COLO829 (cell line): ENCODE measurements at regions not wholly inside any gene's neighbourhood (a gene's known extent, or its start where the extent isn't known, plus 50 kb on each side); places are given as distances from the start of the nearest gene placed in this dataset.

Experiments
- DNase-seq: peaks from one replicate; pipeline ENCODE4 v3.0.0; 2012; ENCODE audit warnings: low spot score

- peak; percentile 89 for DNase-seq
Observed at GRCh38 chr4:114535725-114536124, 62.9 kb upstream of the UGT8 start.

GRCh38 chr4:114537352-114537751 is 61.3 kb upstream of the UGT8 start:
- no peak for DNase-seq

GRCh38 chr4:114538012-114538617 is 60.5 kb upstream of the UGT8 start:
- no peak for DNase-seq

DNA sequence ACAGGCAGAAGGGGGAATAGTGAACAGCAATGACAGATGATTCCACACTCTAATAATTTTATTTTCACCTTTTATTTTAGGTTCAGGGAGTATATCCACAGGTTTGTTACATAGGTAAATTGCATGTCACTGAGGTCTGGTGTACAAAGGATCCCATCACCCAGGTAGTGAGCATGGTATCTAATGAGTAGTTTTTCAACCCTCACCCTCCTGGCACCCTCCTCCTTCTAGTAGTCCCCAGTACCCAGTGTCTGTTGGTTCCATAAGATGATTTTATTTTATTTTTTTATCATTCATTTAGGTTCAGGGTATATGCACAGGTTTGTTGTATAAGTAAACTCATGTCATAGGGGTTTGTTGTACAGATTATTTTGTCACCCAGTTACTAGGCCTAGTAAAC is 58.6 kb upstream of the UGT8 start:
- DNase-seq: no peak

DNA sequence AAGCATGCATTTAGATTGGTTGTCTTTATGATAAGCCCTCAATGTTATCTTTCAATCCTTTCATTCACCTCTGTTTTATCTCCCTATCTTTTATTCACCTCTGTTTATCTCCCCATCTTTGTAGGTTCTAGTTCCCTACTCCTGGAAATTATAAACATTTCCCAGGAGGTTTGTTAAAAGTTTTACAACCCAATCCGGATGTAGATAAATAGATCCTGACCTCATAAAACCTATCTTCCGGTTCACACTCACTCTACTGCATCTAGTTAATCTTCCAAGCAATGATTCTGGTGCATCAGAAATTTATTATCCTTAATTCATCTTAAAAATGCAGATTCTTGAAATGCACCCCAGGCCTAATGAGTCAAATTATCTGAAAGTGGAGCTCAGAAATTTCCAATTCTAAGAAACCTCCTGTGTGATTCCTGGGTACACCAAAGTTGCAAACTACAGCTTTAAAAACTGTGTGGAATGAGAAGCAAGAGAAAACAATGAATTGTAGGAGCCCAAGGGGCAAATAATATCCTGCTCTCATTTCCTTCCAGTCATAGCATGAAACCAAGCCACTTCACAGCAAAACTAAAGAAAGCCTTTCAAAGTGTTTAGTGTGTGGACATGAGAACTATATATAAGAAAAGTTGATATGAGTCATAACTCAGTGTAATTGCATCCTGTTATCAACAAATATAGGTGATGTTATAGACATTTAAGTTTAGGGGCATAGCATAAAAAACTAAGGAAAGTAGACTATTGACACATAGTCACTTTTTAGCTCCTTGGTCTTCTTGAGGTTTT is 51.1 kb upstream of the UGT8 start:
- peak; percentile 13 for DNase-seq
